MG63 (cell line): ENCODE measurements at regions not wholly inside any gene's neighbourhood (a gene's known extent, or its start where the extent isn't known, plus 50 kb on each side); places are given as distances from the start of the nearest gene placed in this dataset.
"Not testable (repeated sequence)": the region's sequence is repeated elsewhere in the genome, so short reads cannot be mapped to it uniquely, and the experiment has no call there.

ENCODE experiments used
- DNase-seq: peaks from one replicate; pipeline ENCODE4 v3.0.0-alpha.2; 2020
- H3K27me3 ChIP-seq: fragments of 250-450 bp; sonication (Bioruptor Pico); 2 replicates; pipeline ENCODE4 v1.5.1; 2020; ENCODE audit warnings: mild to moderate bottlenecking, moderate library complexity
- H3K36me3 ChIP-seq: fragments of 250-450 bp; sonication (Bioruptor Pico); 2 replicates; pipeline ENCODE4 v1.5.1; 2020; ENCODE audit warnings: mild to moderate bottlenecking, moderate library complexity
- H3K4me3 ChIP-seq: fragments of 250-450 bp; sonication (Bioruptor Pico); 2 replicates; pipeline ENCODE4 v1.5.1; 2020; ENCODE audit warnings: mild to moderate bottlenecking, moderate library complexity
- H3K9me3 ChIP-seq: fragments of 250-450 bp; sonication (Bioruptor Pico); 2 replicates; pipeline ENCODE4 v1.5.1; 2020; ENCODE audit warnings: mild to moderate bottlenecking, moderate library complexity

- no peaks in the 10 kb centered on the region for H3K36me3 ChIP-seq
- H3K27me3 ChIP-seq = no peaks in the 10 kb centered on the region
- no peaks in the 10 kb centered on the region for H3K9me3 ChIP-seq
- no peak for DNase-seq
- H3K4me3 ChIP-seq = no peak overlapping the region
Observed at GRCh38 chr14:23728791-23729190, 92.6 kb downstream of the DHRS2 start.

- Histone ChIP-seq H3K36me3 (no peaks in the 10 kb centered on the region), H3K4me3 (no peak overlapping the region), H3K9me3 (no peaks in the 10 kb centered on the region), H3K27me3 (no peaks in the 10 kb centered on the region)
- no peak for DNase-seq
Observed at GRCh38 chr14:23729720-23730387, 93.7 kb downstream of the DHRS2 start.

GRCh38 chr14:23735394-23735793 lies 99.2 kb downstream of the DHRS2 start:
- H3K27me3 ChIP-seq = no peaks in the 10 kb centered on the region
- H3K9me3 ChIP-seq = no peaks in the 10 kb centered on the region
- no peak for DNase-seq

GRCh38 chr14:23744368-23744767 lies 108.2 kb downstream of the DHRS2 start:
- not testable (repeated sequence) for H3K4me3 ChIP-seq, H3K27me3 ChIP-seq, DNase-seq, H3K9me3 ChIP-seq, H3K36me3 ChIP-seq

More at GRCh38 chr14:23735394-23735793, 99.2 kb downstream of the DHRS2 start:
- Histone ChIP-seq H3K36me3 (no peaks in the 10 kb centered on the region), H3K4me3 (no peak overlapping the region)

- Histone ChIP-seq H3K4me3 (no peak overlapping the region), H3K9me3 (no peaks in the 10 kb centered on the region)
- DNase-seq = no peak
Observed at GRCh38 chr14:23750357-23750756, 114.2 kb downstream of the DHRS2 start.

GRCh38 chr14:23751616-23752015 lies 115.5 kb downstream of the DHRS2 start:
- no peak for DNase-seq
- Histone ChIP-seq H3K9me3 (no peaks in the 10 kb centered on the region), H3K36me3 (no peaks in the 10 kb centered on the region), H3K4me3 (no peak overlapping the region), H3K27me3 (no peaks in the 10 kb centered on the region; the same call in 1 of the 2 replicates)

More at GRCh38 chr14:23750357-23750756, 114.2 kb downstream of the DHRS2 start:
- Histone ChIP-seq H3K27me3 (no peaks in the 10 kb centered on the region; the same call in 1 of the 2 replicates), H3K36me3 (no peaks in the 10 kb centered on the region)

- H3K4me3 ChIP-seq = no peak overlapping the region
- no peaks in the 10 kb centered on the region for H3K27me3 ChIP-seq
- H3K9me3 ChIP-seq = no peaks in the 10 kb centered on the region
- DNase-seq = no peak
- no peaks in the 10 kb centered on the region for H3K36me3 ChIP-seq
Observed at GRCh38 chr14:23763394-23763793, 127.2 kb downstream of the DHRS2 start.

- Histone ChIP-seq H3K36me3 (no peaks in the 10 kb centered on the region), H3K9me3 (no peaks in the 10 kb centered on the region), H3K27me3 (no peaks in the 10 kb centered on the region), H3K4me3 (no peak overlapping the region)
- DNase-seq = no peak
Observed at GRCh38 chr14:23766737-23767401, 130.7 kb downstream of the DHRS2 start.

GRCh38 chr14:23769221-23769728 lies 133.1 kb downstream of the DHRS2 start:
- not testable (repeated sequence) for H3K4me3 ChIP-seq, H3K36me3 ChIP-seq, H3K9me3 ChIP-seq, H3K27me3 ChIP-seq
- peak; percentile 22 for DNase-seq

GRCh38 chr14:23773981-23774380 lies 137.8 kb downstream of the DHRS2 start:
- Histone ChIP-seq H3K4me3 (no peak overlapping the region), H3K9me3 (no peaks in the 10 kb centered on the region), H3K27me3 (peaks cover 4% of the 10 kb centered on the region; the same call in 1 of the 2 replicates), H3K36me3 (no peaks in the 10 kb centered on the region)
- DNase-seq = no peak

GRCh38 chr14:23776296-23776695 lies 140.1 kb downstream of the DHRS2 start:
- H3K36me3 ChIP-seq = no peaks in the 10 kb centered on the region
- DNase-seq = no peak

GRCh38 chr14:23785208-23785607 lies 149.0 kb downstream of the DHRS2 start:
- H3K4me3 ChIP-seq = no peak overlapping the region
- H3K9me3 ChIP-seq = no peaks in the 10 kb centered on the region
- no peaks in the 10 kb centered on the region for H3K36me3 ChIP-seq
- no peaks in the 10 kb centered on the region for H3K27me3 ChIP-seq
- DNase-seq = no peak

More at GRCh38 chr14:23776296-23776695, 140.1 kb downstream of the DHRS2 start:
- Histone ChIP-seq H3K4me3 (no peak overlapping the region), H3K27me3 (peaks cover 4% of the 10 kb centered on the region; the same call in 1 of the 2 replicates), H3K9me3 (no peaks in the 10 kb centered on the region)

GRCh38 chr14:23787436-23787835 lies 151.3 kb downstream of the DHRS2 start:
- no peak for DNase-seq
- no peaks in the 10 kb centered on the region for H3K9me3 ChIP-seq
- H3K27me3 ChIP-seq = no peaks in the 10 kb centered on the region
- H3K4me3 ChIP-seq = no peak overlapping the region
- H3K36me3 ChIP-seq = no peaks in the 10 kb centered on the region

GRCh38 chr14:23789696-23790095 lies 153.5 kb downstream of the DHRS2 start:
- Histone ChIP-seq H3K9me3 (no peaks in the 10 kb centered on the region), H3K4me3 (no peak overlapping the region), H3K27me3 (no peaks in the 10 kb centered on the region), H3K36me3 (no peaks in the 10 kb centered on the region)
- no peak for DNase-seq

GRCh38 chr14:23793532-23793931 lies 157.4 kb downstream of the DHRS2 start:
- Histone ChIP-seq H3K27me3 (no peaks in the 10 kb centered on the region), H3K9me3 (no peaks in the 10 kb centered on the region), H3K4me3 (no peak overlapping the region), H3K36me3 (no peaks in the 10 kb centered on the region)
- DNase-seq = no peak

- no peaks in the 10 kb centered on the region for H3K9me3 ChIP-seq
- H3K4me3 ChIP-seq = no peak overlapping the region
- H3K36me3 ChIP-seq = no peaks in the 10 kb centered on the region
- H3K27me3 ChIP-seq = no peaks in the 10 kb centered on the region
- no peak for DNase-seq
Observed at GRCh38 chr14:23800811-23801210, 152.8 kb upstream of the DHRS4 start.

GRCh38 chr14:23801766-23802165 lies 151.8 kb upstream of the DHRS4 start:
- no peaks in the 10 kb centered on the region for H3K27me3 ChIP-seq
- DNase-seq = no peak
- no peak overlapping the region for H3K4me3 ChIP-seq
- H3K36me3 ChIP-seq = no peaks in the 10 kb centered on the region
- no peaks in the 10 kb centered on the region for H3K9me3 ChIP-seq

GRCh38 chr14:23804817-23805216 lies 148.8 kb upstream of the DHRS4 start:
- no peak for DNase-seq
- Histone ChIP-seq H3K27me3 (no peaks in the 10 kb centered on the region), H3K4me3 (no peak overlapping the region), H3K36me3 (no peaks in the 10 kb centered on the region), H3K9me3 (no peaks in the 10 kb centered on the region)
